ENCODE measurements at regions not wholly inside any gene's neighbourhood (a gene's known extent, or its start where the extent isn't known, plus 50 kb on each side); places are given as distances from the start of the nearest gene placed in this dataset.

DNA sequence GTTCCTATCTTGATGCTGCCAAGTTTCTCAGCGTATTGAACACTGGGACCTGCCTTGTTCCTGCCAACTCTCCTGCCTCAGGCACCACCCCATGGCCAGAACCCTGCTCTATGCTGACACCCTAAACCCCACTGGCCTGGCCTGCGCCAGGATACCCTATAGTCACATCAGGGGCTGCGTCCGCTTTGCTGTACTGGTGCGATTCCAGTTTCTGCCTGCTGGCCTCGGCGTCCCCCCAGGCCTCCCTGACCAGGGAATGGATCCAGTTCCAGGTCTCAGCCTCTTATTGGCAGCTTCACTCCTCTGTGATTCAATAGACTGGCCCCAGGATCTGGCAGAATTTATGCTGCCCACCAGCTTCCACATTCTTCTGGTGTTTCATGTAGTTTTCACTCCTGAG is 55.0 kb downstream of the GPR6 start:
- DNase-seq (ENCODE audit: low read depth): no peak

GRCh38 chr6:110033749-110034666 is 55.9 kb downstream of the GPR6 start:
- DNase-seq (ENCODE audit: low read depth): no peak

- DNase-seq (ENCODE audit: low read depth): no peak
Measured at GRCh38 chr6:110034667-110035036, 56.5 kb downstream of the GPR6 start.

DNA sequence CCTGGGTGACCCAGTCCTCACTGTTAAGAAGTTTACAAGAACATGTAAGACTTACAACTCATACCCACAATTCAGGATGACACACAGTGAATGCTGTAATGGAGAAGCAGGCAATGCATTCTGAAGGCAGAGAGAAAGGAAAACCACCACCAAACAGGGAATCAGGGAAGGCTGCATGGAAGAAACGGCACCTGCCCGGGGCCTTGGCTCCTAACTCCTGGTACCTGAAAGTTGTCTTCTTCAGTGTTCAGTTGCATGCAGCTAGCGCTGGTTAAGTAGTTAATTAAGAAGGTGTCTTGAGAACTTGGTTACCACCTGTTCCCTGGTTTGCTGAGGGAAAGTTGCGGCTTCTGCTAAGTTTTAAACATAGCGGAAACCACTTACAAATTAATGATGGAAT is 57.2 kb downstream of the GPR6 start:
- no peak for DNase-seq (ENCODE audit: low read depth)

GRCh38 chr6:110036408-110037302 is 58.5 kb downstream of the GPR6 start:
- no peak for DNase-seq (ENCODE audit: low read depth)

DNA sequence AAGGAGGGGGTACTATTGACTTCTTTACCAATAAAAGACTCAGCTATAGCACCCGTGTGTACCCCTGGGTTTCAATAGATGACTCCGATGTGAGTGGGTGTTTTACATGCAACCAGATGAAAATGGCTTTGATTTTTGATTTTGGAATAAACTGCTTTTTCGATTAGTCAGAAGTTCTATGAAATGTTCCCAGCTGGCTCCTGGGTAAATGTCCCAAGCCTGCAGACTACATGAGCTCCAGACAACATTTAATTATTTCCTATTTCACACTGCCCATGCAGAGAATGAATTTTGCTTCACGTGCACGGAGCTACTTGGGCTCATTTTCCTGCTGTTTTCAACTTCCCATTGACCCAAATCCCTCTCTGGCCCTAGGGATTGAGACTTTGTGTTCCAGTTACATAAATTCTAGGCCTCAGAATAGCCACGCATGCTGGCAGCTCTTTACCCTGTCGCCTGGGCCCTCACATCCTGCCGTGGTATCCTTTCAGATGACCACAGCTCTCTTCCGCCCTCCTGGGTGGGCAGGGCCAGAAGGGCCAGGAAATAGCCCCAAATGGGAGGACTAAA is 59.7 kb downstream of the GPR6 start:
- DNase-seq (ENCODE audit: low read depth): no peak

- peak; percentile 75 for DNase-seq (ENCODE audit: low read depth)
Measured at GRCh38 chr6:110039364-110039980, 61.4 kb downstream of the GPR6 start.

DNA sequence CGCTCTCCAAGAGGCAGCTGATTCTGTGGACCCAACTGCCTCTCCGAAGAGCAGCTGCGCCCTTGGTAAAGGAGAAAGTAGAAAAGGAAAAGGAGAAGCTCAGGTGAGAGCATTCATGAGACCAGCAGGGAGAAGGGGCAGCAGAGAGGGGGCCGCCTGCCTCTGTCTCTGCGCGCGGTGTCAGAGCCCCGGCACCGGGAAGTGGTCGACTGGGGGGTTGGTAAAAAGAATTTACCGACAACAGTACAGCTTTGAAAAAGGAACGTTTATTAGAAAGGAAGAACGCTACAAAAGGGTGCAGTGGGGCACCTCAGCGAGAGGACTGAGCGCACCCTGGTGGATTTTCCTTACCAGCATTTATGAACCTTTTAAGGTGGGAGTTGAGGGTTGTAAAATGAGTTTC is 61.9 kb downstream of the GPR6 start:
- DNase-seq (ENCODE audit: low read depth): peak; percentile 9

GRCh38 chr6:110040716-110041115 is 62.6 kb downstream of the GPR6 start:
- DNase-seq (ENCODE audit: low read depth): no peak

DNA sequence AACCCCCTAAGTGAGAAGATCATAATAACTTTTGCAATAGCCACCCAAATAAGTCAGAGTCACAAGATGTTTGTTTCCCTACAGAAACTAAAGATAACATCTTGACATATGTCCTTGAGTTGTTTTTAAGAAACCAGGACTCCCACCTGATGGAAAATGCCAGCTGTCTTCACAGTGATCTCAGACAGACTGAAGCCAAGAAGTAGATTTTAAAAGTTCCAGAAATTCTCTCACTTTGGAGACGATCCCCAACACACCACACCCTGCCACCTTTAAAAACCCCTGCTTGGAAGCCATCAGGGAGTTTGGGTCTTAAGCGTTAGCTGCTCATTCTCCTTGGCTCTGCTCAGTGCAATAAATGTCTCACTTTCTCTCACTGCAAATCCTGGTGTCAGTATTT is 63.0 kb downstream of the GPR6 start:
- no peak for DNase-seq (ENCODE audit: low read depth)

GRCh38 chr6:110041830-110042229 is 63.7 kb downstream of the GPR6 start:
- no peak for DNase-seq (ENCODE audit: low read depth)

DNA sequence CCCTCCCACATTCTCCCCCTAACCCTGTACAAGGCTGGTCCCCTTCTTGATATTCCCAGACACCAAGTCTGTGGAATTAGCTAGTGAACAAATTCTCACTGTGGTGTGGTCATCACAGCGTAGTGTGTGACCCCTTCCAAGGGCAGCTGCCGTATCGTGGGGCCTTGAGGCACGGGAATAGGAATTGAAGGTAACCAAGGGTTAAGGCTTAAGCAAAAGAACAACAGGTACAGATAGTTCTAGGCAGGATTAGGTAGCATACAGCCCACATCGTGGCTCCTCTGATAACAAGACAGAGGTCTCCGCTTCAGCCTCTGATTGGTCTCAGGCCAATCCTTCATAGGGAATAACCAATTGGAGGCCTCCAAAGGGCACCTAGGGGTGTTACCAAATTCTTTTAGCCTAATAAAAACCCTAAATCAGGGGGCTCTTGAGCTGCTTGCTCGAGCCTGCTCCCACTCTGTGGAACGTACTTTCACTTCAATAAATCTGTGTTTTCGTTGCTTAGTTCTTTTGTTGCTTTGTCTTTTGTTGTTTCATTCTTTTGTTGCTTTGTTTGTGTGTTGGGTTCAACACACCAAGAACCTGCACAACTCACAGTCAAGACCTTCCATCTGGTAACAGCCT is 64.7 kb downstream of the GPR6 start:
- DNase-seq (ENCODE audit: low read depth): no peak

- DNase-seq (ENCODE audit: low read depth): no peak
Measured at GRCh38 chr6:110043366-110043994, 65.4 kb downstream of the GPR6 start.

GRCh38 chr6:110044096-110044495 is 66.0 kb downstream of the GPR6 start:
- no peak for DNase-seq (ENCODE audit: low read depth)

DNA sequence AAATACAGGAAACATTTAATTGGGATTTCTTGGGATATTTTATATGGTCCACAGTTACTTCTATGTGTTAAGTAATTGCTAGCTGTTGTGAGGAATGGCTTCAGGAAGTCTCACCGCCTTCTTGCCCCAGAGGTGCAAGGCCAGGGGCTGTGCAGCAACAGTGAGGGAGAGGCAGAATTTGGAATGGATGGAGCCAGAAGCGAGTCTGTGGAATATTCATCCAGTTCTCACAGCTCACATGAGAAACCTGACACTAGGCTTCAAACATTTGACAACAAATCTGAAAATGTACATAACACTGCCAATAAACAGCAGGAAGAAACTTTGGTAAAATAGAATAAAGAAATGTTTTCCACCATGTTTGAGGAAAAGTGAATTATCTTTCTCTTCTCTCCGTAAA is 66.5 kb downstream of the GPR6 start:
- no peak for DNase-seq (ENCODE audit: low read depth)

DNA sequence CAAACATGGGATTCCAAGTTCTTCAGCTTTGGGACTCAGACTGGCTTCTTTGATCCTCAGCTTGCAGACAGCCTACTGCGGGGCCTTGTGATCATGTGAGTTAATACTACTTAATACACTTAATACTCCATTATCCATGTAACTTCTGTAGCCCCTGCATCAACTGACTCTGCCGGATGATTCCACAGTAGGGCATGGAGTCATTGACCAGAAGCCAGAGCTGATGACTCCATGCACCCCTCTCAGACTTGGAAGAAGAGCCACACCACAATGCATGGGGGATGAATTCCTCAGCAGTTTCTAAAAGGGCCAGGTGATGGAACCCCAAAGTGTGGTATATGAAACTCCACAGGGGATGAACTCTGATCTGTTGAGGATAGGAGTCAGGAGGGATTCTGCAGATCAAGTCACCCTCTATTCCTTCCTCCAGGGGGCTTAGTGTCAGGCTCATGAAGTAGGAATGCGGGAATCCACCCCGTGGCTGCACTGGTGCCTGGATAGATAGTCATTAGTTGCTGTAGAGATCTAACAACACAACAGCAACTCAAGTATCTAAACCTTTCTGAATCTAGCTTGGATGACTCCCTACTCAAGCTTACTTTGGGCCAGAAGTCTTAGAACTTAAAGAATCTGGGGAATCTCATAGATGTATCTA is 70.2 kb downstream of the GPR6 start:
- DNase-seq (ENCODE audit: low read depth): no peak

GRCh38 chr6:110049696-110050439 is 71.8 kb downstream of the GPR6 start:
- DNase-seq (ENCODE audit: low read depth): no peak

All from activated T-cell treated with anti-CD3 and anti-CD28 coated beads for 24 hours (primary cell).